PC-9 (cell line): ENCODE measurements at regions not wholly inside any gene's neighbourhood (a gene's known extent, or its start where the extent isn't known, plus 50 kb on each side); places are given as distances from the start of the nearest gene placed in this dataset.

ENCODE experiments used
- EZH2 ChIP-seq: fragments of 200-600 bp; sonication (generic); IDR thresholded peaks from 2 replicates; pipeline ENCODE4 v1.8.0; 2017; ENCODE audit warnings: antibody characterized with exemption, low read depth
- TF ChIP-seq, protein P1 (sequence below): fragments of 200-600 bp; sonication (generic); conservative IDR thresholded peaks from 2 replicates; pipeline ENCODE4 v1.6.1; 2017; ENCODE audit warnings: mixed run types, antibody characterized with exemption, mild to moderate bottlenecking, moderate library complexity

DNA sequence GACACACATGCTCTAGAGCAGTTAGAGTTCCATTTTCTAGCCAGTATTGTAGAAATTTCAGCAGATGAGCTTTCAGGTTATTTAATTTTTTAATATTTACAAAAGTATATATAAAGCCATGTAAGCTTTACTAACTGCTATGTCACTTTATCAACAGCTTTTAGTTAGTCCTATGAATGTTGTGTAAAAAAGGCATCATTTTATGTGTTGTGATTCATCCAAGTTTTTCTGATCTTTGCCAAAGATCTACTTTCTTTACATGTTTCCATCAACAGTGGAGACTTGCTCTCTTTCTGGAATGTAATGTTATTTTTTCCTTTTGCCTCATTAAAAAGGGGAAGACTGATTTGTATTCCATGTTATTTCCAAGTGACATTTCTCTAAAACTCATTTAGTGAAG, 125.2 kb upstream of the TFPI start:
- TF ChIP-seq, protein P1, sequence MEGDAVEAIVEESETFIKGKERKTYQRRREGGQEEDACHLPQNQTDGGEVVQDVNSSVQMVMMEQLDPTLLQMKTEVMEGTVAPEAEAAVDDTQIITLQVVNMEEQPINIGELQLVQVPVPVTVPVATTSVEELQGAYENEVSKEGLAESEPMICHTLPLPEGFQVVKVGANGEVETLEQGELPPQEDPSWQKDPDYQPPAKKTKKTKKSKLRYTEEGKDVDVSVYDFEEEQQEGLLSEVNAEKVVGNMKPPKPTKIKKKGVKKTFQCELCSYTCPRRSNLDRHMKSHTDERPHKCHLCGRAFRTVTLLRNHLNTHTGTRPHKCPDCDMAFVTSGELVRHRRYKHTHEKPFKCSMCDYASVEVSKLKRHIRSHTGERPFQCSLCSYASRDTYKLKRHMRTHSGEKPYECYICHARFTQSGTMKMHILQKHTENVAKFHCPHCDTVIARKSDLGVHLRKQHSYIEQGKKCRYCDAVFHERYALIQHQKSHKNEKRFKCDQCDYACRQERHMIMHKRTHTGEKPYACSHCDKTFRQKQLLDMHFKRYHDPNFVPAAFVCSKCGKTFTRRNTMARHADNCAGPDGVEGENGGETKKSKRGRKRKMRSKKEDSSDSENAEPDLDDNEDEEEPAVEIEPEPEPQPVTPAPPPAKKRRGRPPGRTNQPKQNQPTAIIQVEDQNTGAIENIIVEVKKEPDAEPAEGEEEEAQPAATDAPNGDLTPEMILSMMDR: no peak
- no peak for TF ChIP-seq EZH2
